NCI-H1092 (cell line): ENCODE measurements at regions not wholly inside any gene's neighbourhood (a gene's known extent, or its start where the extent isn't known, plus 50 kb on each side); places are given as distances from the start of the nearest gene placed in this dataset.
A peak's percentile ranks its signal among the peaks of the same experiment; 100 is the strongest.
"Not testable (repeated sequence)": the region's sequence is repeated elsewhere in the genome, so short reads cannot be mapped to it uniquely, and the experiment has no call there.

Source experiments
- DNase-seq: peaks from one replicate; lab custom pipeline; 2025; lab: John Stamatoyannopoulos, UW

GRCh38 chr5:143908959-143909358 is 97.0 kb downstream of the HMHB1 start:
- DNase-seq = no peak

GRCh38 chr5:143913008-143913752 is 101.2 kb downstream of the HMHB1 start:
- no peak for DNase-seq

GRCh38 chr5:143914756-143915155 is 102.8 kb downstream of the HMHB1 start:
- DNase-seq = no peak

GRCh38 chr5:143916451-143916850 is 104.5 kb downstream of the HMHB1 start:
- DNase-seq = no peak

GRCh38 chr5:143918961-143919360 is 107.0 kb downstream of the HMHB1 start:
- DNase-seq = no peak

GRCh38 chr5:143920772-143921171 is 108.8 kb downstream of the HMHB1 start:
- no peak for DNase-seq

- DNase-seq = no peak
Measured at GRCh38 chr5:143921525-143922311, 109.8 kb downstream of the HMHB1 start.

GRCh38 chr5:143922718-143923117 is 110.8 kb downstream of the HMHB1 start:
- DNase-seq = no peak

GRCh38 chr5:143923634-143924266 is 111.8 kb downstream of the HMHB1 start:
- no peak for DNase-seq

- no peak for DNase-seq
Measured at GRCh38 chr5:143924311-143924978, 112.5 kb downstream of the HMHB1 start.

- DNase-seq = not testable (repeated sequence)
Measured at GRCh38 chr5:143924979-143925325, 113.0 kb downstream of the HMHB1 start.

GRCh38 chr5:143929486-143929885 is 117.5 kb downstream of the HMHB1 start:
- DNase-seq = no peak

GRCh38 chr5:143930561-143930960 is 118.6 kb downstream of the HMHB1 start:
- no peak for DNase-seq

- DNase-seq = peak; percentile 31
Measured at GRCh38 chr5:143931476-143931875, 119.5 kb downstream of the HMHB1 start.

- DNase-seq = no peak
Measured at GRCh38 chr5:143931986-143932385, 120.0 kb downstream of the HMHB1 start.

GRCh38 chr5:143932584-143932983 is 120.6 kb downstream of the HMHB1 start:
- DNase-seq = no peak

- no peak for DNase-seq
Measured at GRCh38 chr5:143933451-143933850, 121.5 kb downstream of the HMHB1 start.

- no peak for DNase-seq
Measured at GRCh38 chr5:143934821-143935220, 122.9 kb downstream of the HMHB1 start.

GRCh38 chr5:143938230-143938629 is 126.3 kb downstream of the HMHB1 start:
- DNase-seq = no peak

GRCh38 chr5:143946837-143947236 is 134.9 kb downstream of the HMHB1 start:
- DNase-seq = no peak

- no peak for DNase-seq
Measured at GRCh38 chr5:143947313-143947712, 135.4 kb downstream of the HMHB1 start.

- no peak for DNase-seq
Measured at GRCh38 chr5:143952809-143953208, 140.8 kb downstream of the HMHB1 start.
